ENCODE measurements at regions not wholly inside any gene's neighbourhood (a gene's known extent, or its start where the extent isn't known, plus 50 kb on each side); places are given as distances from the start of the nearest gene placed in this dataset.

GRCh38 chr3:80263260-80263659 is 495.5 kb upstream of the ROBO1 start:
- DNase-seq, result no peak

DNA sequence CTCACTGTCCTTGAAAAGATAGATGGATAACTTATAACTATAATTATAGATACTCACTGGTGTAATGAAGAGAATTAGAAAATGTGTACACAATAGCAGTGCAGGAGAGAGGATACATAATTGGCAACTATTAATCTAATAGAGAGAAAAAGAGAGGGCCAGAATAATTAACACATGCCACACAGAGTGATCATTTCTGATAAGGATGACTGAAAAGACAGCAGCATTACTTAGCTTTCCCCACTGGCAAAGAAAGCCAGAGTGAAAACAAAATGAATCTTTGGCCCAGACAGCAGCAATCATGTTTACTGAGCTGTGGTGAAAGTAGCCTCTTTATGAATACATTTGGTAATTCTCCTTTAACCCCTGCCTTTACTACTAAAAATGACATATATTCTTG is 493.3 kb upstream of the ROBO1 start:
- DNase-seq, result no peak

GRCh38 chr3:80259736-80260135 is 491.9 kb upstream of the ROBO1 start:
- no peak for DNase-seq

DNA sequence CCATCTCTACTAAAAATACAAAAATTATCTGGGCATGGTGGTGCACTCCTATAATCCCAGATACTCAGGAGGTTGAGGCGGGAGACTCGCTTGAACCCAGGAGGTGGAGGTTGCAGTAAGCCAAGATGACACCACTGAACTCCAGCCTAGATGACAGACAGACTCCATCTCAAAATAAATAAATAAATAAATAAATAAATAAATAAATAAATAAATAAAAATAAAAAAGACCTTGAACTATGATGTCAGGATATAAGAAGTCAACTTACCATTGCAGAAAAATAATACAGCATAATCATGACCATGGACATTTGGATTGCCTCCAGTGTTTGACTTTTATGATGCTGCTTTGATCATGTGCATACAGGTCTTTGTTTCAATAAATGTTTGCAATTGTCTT is 484.3 kb upstream of the ROBO1 start:
- DNase-seq, result no peak

DNA sequence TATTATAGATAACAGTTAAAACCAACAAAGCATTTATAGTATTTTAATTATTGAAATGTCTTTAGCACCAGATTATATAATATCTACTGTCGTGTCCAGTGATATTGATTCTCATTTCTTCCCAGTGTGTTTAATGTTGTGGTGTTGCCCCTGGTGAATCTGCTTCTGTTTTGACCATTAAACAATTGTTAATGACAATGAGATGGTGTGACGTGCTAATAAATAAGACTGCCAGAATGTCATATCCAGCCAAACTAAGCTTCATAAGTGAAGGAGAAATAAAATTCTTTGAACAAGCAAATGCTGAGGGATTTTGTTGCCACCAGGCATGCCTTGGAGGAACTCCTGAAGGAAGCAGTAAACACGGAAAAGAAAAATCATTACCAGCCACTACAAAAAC is 480.0 kb upstream of the ROBO1 start:
- DNase-seq, result no peak

- no peak for DNase-seq
Observed at GRCh38 chr3:80244390-80244789, 476.6 kb upstream of the ROBO1 start.

DNA sequence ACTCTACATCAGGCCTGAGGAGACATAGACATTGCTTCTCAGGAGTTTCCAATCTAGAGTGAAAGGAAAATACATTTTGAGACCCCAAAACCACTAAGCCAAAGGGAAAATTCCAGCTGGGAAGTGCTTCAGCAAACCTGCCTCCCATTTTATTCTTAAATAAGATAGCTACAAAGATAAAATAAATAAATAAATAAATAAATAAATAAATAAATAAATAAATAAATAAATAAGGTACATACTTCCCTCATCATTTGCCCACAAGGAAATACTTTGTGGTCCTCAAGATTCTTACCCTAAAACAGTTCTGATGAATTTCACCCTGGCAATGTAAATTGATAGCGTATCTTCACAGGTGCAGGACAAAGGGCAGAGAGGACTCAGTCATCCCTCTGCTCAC is 474.0 kb upstream of the ROBO1 start:
- no peak for DNase-seq

GRCh38 chr3:80239301-80239700 is 471.5 kb upstream of the ROBO1 start:
- no peak for DNase-seq

- no peak for DNase-seq
Observed at GRCh38 chr3:80238606-80239005, 470.8 kb upstream of the ROBO1 start.

DNA sequence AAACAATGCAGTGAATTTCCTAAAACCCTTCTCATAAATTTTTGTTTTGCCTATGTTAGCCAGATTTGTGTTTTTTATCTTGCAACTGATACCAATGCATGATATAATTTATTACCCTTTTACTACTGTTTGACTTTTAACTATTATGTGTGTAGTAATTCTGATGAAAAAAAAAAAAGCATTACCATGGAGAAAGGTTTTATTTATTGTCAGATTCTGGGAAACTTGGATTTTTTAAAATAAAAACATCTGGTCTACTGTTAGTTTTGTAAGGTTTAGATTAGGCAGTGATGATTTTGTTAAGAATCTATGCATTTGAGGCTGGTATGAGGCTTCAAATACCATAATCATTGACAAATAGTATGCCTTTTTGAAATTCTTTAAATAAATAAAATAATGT is 470.4 kb upstream of the ROBO1 start:
- DNase-seq, result no peak

DNA sequence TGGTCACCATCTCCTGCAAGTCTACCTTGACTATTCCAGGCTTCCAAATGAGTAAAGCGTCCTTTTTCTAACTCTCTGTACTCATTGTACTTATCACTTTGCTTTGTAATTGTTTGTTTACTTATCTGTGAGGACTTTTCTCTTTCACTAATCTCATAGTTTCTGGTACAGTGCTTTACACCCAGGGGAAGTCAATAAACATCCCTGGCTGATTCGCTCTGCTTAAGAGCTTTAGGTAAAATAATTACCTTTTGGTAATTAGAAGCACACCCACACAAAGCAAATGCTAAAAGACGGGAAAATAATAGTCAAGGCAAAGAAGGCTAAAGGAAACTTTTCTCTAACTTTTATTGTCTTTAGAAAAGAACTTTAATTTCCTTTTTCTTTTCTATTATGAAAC is 466.9 kb upstream of the ROBO1 start:
- no peak for DNase-seq

DNA sequence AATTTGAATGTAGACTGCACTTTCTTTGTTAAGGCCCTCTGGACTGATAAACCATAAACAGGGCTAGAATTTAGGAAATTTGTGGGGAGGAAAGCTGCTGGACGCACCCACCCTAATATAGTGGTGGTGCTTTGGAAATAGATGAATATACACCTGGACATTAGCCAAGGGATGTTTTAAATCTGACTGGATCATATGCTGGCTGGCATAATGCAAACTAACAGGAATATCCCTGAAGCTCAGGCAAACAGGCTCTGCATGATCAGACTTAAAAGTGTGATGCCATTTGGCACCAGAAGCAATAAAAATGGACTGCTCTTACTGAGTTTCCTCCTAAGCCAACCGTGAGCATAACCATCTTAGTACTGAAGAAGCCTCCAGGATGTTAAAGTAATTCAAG is 465.8 kb upstream of the ROBO1 start:
- no peak for DNase-seq

DNA sequence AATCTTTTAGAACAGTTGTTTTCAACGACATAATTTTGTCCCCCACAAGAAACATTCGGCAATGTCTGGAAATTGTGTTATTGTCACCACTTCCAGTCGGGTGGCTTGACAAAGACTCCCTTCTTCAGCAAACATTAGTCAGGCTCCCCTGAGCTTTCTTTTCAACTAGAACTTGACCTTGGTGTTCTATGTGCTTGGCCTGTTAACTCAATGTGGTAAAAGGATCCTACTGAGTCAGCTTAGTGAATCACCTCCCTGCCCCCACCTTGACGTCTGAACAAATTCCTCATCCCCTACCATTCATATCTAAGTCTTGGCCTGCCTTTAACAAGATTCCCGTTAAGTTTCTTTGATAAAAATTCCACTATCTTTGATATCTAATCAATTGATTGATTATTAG is 465.0 kb upstream of the ROBO1 start:
- DNase-seq, result no peak

- no peak for DNase-seq
Observed at GRCh38 chr3:80230962-80231361, 463.2 kb upstream of the ROBO1 start.

GRCh38 chr3:80227216-80227615 is 459.4 kb upstream of the ROBO1 start:
- DNase-seq, result no peak

DNA sequence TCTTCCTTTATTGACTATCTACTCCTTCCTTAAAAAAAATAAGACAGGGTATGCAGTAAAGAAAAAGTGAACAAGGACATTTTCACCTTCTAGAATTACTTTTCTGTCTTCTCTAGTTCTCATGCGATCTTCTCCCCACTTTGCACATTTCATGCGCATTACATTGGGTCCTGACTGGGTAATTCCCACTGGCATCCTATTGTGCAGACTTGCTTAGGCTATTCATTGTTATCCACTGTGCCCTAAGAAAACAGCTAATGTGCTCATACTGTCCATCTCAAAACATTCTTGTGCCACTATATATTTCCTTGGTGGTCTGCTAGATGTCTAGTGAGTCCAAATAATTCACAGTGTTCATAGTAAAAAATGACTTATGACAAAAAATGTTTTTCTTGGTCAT is 447.4 kb upstream of the ROBO1 start:
- DNase-seq, result no peak

DNA sequence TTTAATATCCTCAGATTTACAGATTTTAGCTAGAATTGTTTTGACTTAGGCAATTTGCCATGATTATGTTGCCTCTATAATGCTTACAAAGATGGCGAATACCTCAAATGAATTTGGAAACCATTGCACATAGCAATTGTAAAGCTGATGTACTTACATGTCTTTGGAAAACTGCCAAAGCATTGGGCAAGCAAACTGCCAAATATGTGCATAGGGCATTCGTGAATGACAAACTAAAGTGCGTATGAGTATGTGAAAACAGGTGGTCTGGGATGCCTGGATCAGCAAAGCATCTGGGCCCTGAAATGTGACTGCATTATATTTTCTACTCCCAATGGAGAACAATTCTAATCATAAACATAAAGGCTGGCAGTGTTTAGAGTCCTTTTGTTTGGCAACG is 445.3 kb upstream of the ROBO1 start:
- DNase-seq, result no peak

DNA sequence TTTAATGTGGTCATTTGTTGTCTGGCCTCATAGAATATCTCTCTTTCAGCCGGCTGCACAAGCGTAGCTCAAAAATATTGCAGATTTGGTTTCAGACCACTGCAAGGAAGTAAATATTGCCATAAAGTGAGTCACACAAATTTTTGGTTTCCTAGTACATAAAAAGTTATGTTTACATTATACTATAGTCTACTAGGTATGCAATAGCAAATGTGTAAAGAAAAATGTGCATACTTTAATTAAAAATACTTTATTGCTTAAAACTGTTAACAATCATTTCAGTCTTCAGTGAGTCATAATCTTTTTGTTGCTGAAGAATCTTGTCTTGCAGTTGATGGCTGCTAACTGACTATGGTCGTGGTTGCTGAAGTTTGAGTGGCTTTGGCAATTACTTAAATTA is 425.1 kb upstream of the ROBO1 start:
- no peak for DNase-seq

DNA sequence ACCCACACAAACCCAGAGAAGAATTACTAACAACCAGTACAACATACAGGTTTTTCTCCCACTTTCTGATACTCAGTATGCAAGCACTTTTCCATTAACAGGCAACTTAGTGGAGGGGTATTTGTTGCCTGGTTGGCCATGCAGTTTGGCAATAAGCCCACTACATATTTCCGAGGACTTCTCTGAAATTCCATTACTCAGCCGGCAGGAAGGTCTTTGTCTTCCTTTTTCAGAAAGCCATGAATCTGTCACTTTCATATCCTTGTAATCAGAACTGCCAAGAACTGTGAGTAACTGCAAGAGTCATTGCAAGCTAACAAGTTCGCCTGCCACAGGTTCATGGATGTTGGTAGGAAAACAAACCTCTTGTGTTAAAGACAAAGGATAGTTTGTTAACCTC is 422.3 kb upstream of the ROBO1 start:
- DNase-seq, result peak; percentile 27

GRCh38 chr3:80187981-80188380 is 420.2 kb upstream of the ROBO1 start:
- DNase-seq, result no peak

DNA sequence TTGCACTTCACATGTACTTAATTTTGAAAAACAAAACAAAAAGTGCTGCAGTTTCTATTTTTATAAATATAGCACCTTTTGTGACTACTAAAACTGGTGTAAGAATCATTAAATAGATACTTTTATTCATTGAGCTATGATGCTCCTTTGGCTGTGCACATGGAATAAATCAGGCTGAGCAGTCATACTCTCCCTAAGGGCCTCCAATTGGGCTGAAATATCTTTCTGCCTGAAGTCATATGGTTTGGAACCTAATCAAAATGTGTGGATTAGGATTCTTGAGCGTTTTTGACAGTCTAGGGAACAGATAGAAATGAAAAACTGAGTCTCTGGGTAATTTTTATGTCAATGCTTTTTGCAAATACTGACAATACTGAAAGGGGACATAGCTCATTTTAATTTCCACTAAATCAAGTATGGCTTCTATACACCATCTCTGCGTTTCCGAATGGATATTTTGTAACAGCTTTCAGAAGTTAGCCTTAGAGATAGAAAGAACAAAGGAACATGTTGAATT is 392.2 kb upstream of the ROBO1 start:
- no peak for DNase-seq

DNA sequence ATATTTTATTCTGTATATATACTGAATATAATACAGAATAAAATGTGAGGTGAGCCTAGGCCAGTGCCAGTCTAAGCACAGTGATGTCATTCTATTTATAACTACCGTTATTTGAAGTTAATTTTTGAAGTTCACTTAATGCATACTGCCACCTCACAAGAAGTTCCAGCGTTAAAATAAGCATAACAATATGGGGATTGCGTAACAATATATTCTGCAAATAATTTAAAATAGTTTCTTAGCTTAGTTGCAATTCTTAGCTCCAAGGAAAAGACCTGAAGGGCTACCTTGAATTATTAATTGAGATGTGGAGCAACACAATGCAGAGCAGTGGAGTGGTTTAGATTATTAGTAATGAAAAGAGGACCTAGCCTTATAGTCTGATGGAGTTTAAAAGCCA is 390.5 kb upstream of the ROBO1 start:
- no peak for DNase-seq

- no peak for DNase-seq
Observed at GRCh38 chr3:80157546-80157945, 389.7 kb upstream of the ROBO1 start.

DNA sequence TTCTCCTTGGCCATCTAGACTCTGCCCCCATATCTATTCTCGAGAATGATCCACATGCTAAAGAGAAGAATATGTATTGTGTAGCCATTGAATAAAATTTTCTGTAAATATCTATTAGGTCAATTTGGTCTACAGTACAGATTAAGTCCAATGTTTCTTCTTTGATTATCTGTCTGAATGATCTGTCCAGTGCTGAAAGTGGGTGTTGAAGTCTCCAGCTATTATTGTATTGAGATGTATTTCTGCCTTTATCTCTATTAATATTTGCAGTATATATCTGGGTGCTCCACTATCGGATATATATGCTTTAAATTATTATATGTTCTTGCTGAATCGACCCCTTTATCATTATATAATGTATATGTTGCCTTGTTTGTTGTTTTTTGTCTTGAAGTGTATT is 384.9 kb upstream of the ROBO1 start:
- no peak for DNase-seq

GRCh38 chr3:80142714-80143113 is 374.9 kb upstream of the ROBO1 start:
- no peak for DNase-seq

- no peak for DNase-seq
Observed at GRCh38 chr3:80141557-80141956, 373.8 kb upstream of the ROBO1 start.

All from GOT3 (cell line).